ENCODE measurements at regions not wholly inside any gene's neighbourhood (a gene's known extent, or its start where the extent isn't known, plus 50 kb on each side); places are given as distances from the start of the nearest gene placed in this dataset.
"Not testable (repeated sequence)": the region's sequence is repeated elsewhere in the genome, so short reads cannot be mapped to it uniquely, and the experiment has no call there.

- no peak for DNase-seq (ENCODE audit: low spot score)
Observed at GRCh38 chr10:78210976-78211375, 177.3 kb downstream of the RPS24 start.

- DNase-seq (ENCODE audit: low spot score): peak; percentile 67
Observed at GRCh38 chr10:78211561-78212051, 177.9 kb downstream of the RPS24 start.

- no peak for DNase-seq (ENCODE audit: low spot score)
Observed at GRCh38 chr10:78212060-78212785, 178.6 kb downstream of the RPS24 start.

- no peak for DNase-seq (ENCODE audit: low spot score)
Observed at GRCh38 chr10:78212786-78213175, 179.1 kb downstream of the RPS24 start.

- no peak for DNase-seq (ENCODE audit: low spot score)
Observed at GRCh38 chr10:78214955-78215354, 181.3 kb downstream of the RPS24 start.

- DNase-seq (ENCODE audit: low spot score): peak; percentile 91
Observed at GRCh38 chr10:78215645-78216044, 182.0 kb downstream of the RPS24 start.

- DNase-seq (ENCODE audit: low spot score): no peak
Observed at GRCh38 chr10:78217336-78217735, 183.7 kb downstream of the RPS24 start.

- no peak for DNase-seq (ENCODE audit: low spot score)
Observed at GRCh38 chr10:78218798-78219490, 185.3 kb downstream of the RPS24 start.

- DNase-seq (ENCODE audit: low spot score): not testable (repeated sequence)
Observed at GRCh38 chr10:78219568-78219967, 185.9 kb downstream of the RPS24 start.

- no peak for DNase-seq (ENCODE audit: low spot score)
Observed at GRCh38 chr10:78220781-78221180, 187.1 kb downstream of the RPS24 start.

- no peak for DNase-seq (ENCODE audit: low spot score)
Observed at GRCh38 chr10:78222096-78222790, 188.6 kb downstream of the RPS24 start.

- no peak for DNase-seq (ENCODE audit: low spot score)
Observed at GRCh38 chr10:78223088-78223487, 189.4 kb downstream of the RPS24 start.

- peak; percentile 88 for DNase-seq (ENCODE audit: low spot score)
Observed at GRCh38 chr10:78224602-78225001, 190.9 kb downstream of the RPS24 start.

- DNase-seq (ENCODE audit: low spot score): no peak
Observed at GRCh38 chr10:78225594-78225993, 191.9 kb downstream of the RPS24 start.

- DNase-seq (ENCODE audit: low spot score): no peak
Observed at GRCh38 chr10:78229489-78229888, 195.8 kb downstream of the RPS24 start.

GRCh38 chr10:78229950-78230675 lies 196.4 kb downstream of the RPS24 start:
- DNase-seq (ENCODE audit: low spot score): no peak

- DNase-seq (ENCODE audit: low spot score): no peak
Observed at GRCh38 chr10:78231327-78231726, 197.7 kb downstream of the RPS24 start.

- peak; percentile 54 for DNase-seq (ENCODE audit: low spot score)
Observed at GRCh38 chr10:78231939-78232338, 198.3 kb downstream of the RPS24 start.

- no peak for DNase-seq (ENCODE audit: low spot score)
Observed at GRCh38 chr10:78236416-78237015, 202.9 kb downstream of the RPS24 start.

- not testable (repeated sequence) for DNase-seq (ENCODE audit: low spot score)
Observed at GRCh38 chr10:78237951-78238350, 204.3 kb downstream of the RPS24 start.

GRCh38 chr10:78247266-78247665 lies 213.6 kb downstream of the RPS24 start:
- no peak for DNase-seq (ENCODE audit: low spot score)

- DNase-seq (ENCODE audit: low spot score): no peak
Observed at GRCh38 chr10:78247821-78248220, 214.2 kb downstream of the RPS24 start.

All from AG08395 (cell line).